Renal pelvis (tissue), 1 donor: ENCODE measurements at regions not wholly inside any gene's neighbourhood (a gene's known extent, or its start where the extent isn't known, plus 50 kb on each side); places are given as distances from the start of the nearest gene placed in this dataset.

ENCODE experiments used
- DNase-seq: peaks from one replicate; pipeline ENCODE4 v3.0.0-alpha.2; 2013

GRCh38 chr3:111244760-111245159, 173.1 kb downstream of the NECTIN3 start:
- DNase-seq = no peak

GRCh38 chr3:111246967-111247760, 175.5 kb downstream of the NECTIN3 start:
- DNase-seq = no peak

GRCh38 chr3:111248406-111248805, 176.8 kb downstream of the NECTIN3 start:
- no peak for DNase-seq

GRCh38 chr3:111249421-111249820, 177.8 kb downstream of the NECTIN3 start:
- no peak for DNase-seq

GRCh38 chr3:111252779-111253178, 181.2 kb downstream of the NECTIN3 start:
- DNase-seq = no peak

GRCh38 chr3:111253733-111254132, 182.1 kb downstream of the NECTIN3 start:
- DNase-seq = no peak

- no peak for DNase-seq
These were observed 189.3 kb downstream of the NECTIN3 start for GRCh38 chr3:111260878-111261277.

GRCh38 chr3:111269777-111270176, 198.2 kb downstream of the NECTIN3 start:
- no peak for DNase-seq

GRCh38 chr3:111277226-111277625, 205.6 kb downstream of the NECTIN3 start:
- DNase-seq = no peak

- DNase-seq = no peak
These were observed 207.3 kb downstream of the NECTIN3 start for GRCh38 chr3:111278959-111279358.

- DNase-seq = no peak
These were observed 210.4 kb downstream of the NECTIN3 start for GRCh38 chr3:111282024-111282423.

GRCh38 chr3:111283165-111283564, 211.5 kb downstream of the NECTIN3 start:
- DNase-seq = no peak

- no peak for DNase-seq
These were observed 213.0 kb downstream of the NECTIN3 start for GRCh38 chr3:111284503-111285183.

GRCh38 chr3:111285184-111285538, 213.5 kb downstream of the NECTIN3 start:
- no peak for DNase-seq

- DNase-seq = no peak
These were observed 214.1 kb downstream of the NECTIN3 start for GRCh38 chr3:111285694-111286093.

- DNase-seq = no peak
These were observed 215.1 kb downstream of the NECTIN3 start for GRCh38 chr3:111286746-111287145.

- DNase-seq = no peak
These were observed 220.5 kb downstream of the NECTIN3 start for GRCh38 chr3:111292117-111292516.

GRCh38 chr3:111299192-111299615, 227.6 kb downstream of the NECTIN3 start:
- no peak for DNase-seq

- DNase-seq = no peak
These were observed 229.7 kb downstream of the NECTIN3 start for GRCh38 chr3:111301238-111301798.

GRCh38 chr3:111302063-111302462, 230.4 kb downstream of the NECTIN3 start:
- DNase-seq = no peak

- DNase-seq = no peak
These were observed 232.1 kb downstream of the NECTIN3 start for GRCh38 chr3:111303760-111304159.

GRCh38 chr3:111307676-111308075, 234.3 kb upstream of the CD96 start:
- DNase-seq = no peak

GRCh38 chr3:111311126-111311525, 230.9 kb upstream of the CD96 start:
- DNase-seq = no peak
